BLaER1 treated with 17β-estradiol and CSF1 and Interleukin-3, amounts not matched to agents 10 nM and 100 nM (cell line): ENCODE measurements at regions not wholly inside any gene's neighbourhood (a gene's known extent, or its start where the extent isn't known, plus 50 kb on each side); places are given as distances from the start of the nearest gene placed in this dataset.

ENCODE experiments used
- H3K27ac ChIP-seq, 11 experiments: shearing (Covaris generic); formaldehyde crosslinking; 2 replicates each; pipeline ENCODE4 v1.8.1; 2022
- H3K27me3 ChIP-seq, 11 experiments: shearing (Covaris generic); formaldehyde crosslinking; 2 replicates each; pipeline ENCODE4 v1.8.1; 2022
- H3K36me3 ChIP-seq, 11 experiments: shearing (Covaris generic); formaldehyde crosslinking; 2 replicates each; pipeline ENCODE4 v1.8.1; 2022
- H3K4me1 ChIP-seq, 10 experiments: shearing (Covaris generic); formaldehyde crosslinking; 2 replicates each; pipeline ENCODE4 v1.8.1; 2022
- H3K4me2 ChIP-seq, 11 experiments: shearing (Covaris generic); formaldehyde crosslinking; 2 replicates each; pipeline ENCODE4 v1.8.1; 2022
- H3K4me3 ChIP-seq, 10 experiments: shearing (Covaris generic); formaldehyde crosslinking; 2 replicates each; pipeline ENCODE4 v1.8.1; 2022
- H3K9ac ChIP-seq, 11 experiments: shearing (Covaris generic); formaldehyde crosslinking; 2 replicates each; pipeline ENCODE4 v1.8.1; 2022
- H3K9me3 ChIP-seq, 11 experiments: shearing (Covaris generic); formaldehyde crosslinking; replicated peaks in 1 of 11; 2 replicates each; pipeline ENCODE4 v1.8.1; 2022
- H4K20me1 ChIP-seq, 11 experiments: shearing (Covaris generic); formaldehyde crosslinking; 2 replicates each; pipeline ENCODE4 v1.8.1; 2022
- Cebpa-rat ChIP-seq, 11 experiments: shearing (Covaris generic); IDR thresholded peaks; 2 replicates each; pipeline ENCODE4 v1.8.1; 2022

DNA sequence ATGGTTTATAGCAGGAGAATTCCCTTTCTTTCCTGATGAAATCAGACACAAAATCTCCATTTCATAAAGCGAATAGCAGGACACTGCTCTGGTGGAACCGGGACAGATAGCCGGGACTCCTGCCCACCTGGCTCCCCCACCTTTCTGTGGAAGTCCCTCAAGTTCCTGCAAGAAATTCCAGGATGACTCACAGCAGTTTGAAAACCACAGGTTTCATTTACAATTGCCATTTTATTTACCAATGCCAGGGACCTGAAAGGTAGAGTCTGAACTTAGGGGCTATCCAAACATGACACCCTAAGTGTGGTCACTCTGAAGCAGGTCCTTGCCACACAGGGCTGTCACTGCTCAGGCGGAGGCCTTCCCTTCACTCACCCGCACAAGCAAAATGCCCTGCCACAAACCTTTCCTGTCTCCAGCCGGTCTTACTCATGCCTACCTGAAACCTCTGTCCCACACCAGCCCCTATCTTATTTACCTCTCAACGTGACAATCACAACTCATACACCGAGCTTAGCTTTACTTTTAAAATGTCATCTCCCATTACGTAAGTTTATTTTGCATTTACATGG is 63.3 kb upstream of the TAF1L start:
- no peak overlapping the region for H3K4me2 ChIP-seq
- peaks cover 0 to 7% (median 6%) of the 10 kb centered on the region in 11 experiments; a peak in 11 of 22 replicates for H3K9me3 ChIP-seq
- H3K4me1 ChIP-seq: peaks cover 0 to 4% (median 0%) of the 10 kb centered on the region in 10 experiments; a peak in 3 of 20 replicates
- 0 out of 22 replicates have a peak, but pooled peaks cover 0 to 5% (median 0%) of the 10 kb centered on the region in 11 experiments for H3K27me3 ChIP-seq
- no peak for TF ChIP-seq Cebpa-rat (IDR thresholded peaks at IDR 0.05)
- no peak overlapping the region for H3K4me3 ChIP-seq
- no peak overlapping the region for H3K9ac ChIP-seq
- no peak overlapping the region for H3K27ac ChIP-seq
- no peaks in the 10 kb centered on the region for H4K20me1 ChIP-seq
- no peaks in the 10 kb centered on the region for H3K36me3 ChIP-seq

GRCh38 chr9:32701321-32702022 is 66.0 kb upstream of the TAF1L start:
- Histone ChIP-seq H3K4me1 (peaks cover 0 to 13% (median 0%) of the 10 kb centered on the region in 10 experiments; a peak in 3 of 20 replicates), H3K9ac (no peak overlapping the region), H3K27me3 (0 out of 22 replicates have a peak, but pooled peaks cover 0 to 5% (median 0%) of the 10 kb centered on the region in 11 experiments), H3K36me3 (no peaks in the 10 kb centered on the region), H3K4me2 (no peak overlapping the region), H3K9me3 (no peaks in the 10 kb centered on the region), H3K27ac (no peak overlapping the region), H4K20me1 (no peaks in the 10 kb centered on the region), H3K4me3 (no peak overlapping the region)
- no peak for TF ChIP-seq Cebpa-rat (IDR thresholded peaks at IDR 0.05)

GRCh38 chr9:32703635-32704034 is 68.2 kb upstream of the TAF1L start:
- H3K4me1 ChIP-seq: peaks cover 0 to 13% (median 0%) of the 10 kb centered on the region in 10 experiments; a peak in 3 of 20 replicates
- TF ChIP-seq Cebpa-rat (IDR thresholded peaks at IDR 0.05): no peak
- H3K4me3 ChIP-seq: no peak overlapping the region
- H3K27me3 ChIP-seq: no peaks in the 10 kb centered on the region
- no peak overlapping the region for H3K27ac ChIP-seq
- no peak overlapping the region for H3K9ac ChIP-seq
- no peaks in the 10 kb centered on the region for H4K20me1 ChIP-seq
- H3K36me3 ChIP-seq: no peaks in the 10 kb centered on the region
- no peaks in the 10 kb centered on the region for H3K9me3 ChIP-seq
- H3K4me2 ChIP-seq: peak overlapping the region in 2 of 11 experiments; percentile 13; a peak in 3 of 22 replicates

DNA sequence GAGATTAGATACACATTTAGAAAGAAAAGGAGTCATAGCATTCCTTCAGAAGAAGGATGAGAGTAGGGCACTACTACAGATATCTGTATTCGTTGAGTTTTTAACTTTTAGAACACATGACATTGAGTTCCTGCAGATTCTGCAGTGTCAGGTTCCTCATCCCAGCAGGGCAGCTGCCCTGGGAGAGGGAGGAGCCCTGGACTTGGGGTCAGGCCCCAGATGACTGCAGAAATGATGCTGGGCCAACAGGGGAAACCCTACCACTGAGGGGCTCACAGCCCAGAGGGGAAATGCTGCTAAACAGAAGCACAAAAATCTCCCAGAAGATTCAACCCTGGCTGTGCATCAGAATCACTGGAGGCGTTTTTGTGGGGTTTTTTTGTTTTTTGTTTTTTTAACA is 68.9 kb upstream of the TAF1L start:
- no peaks in the 10 kb centered on the region for H4K20me1 ChIP-seq
- no peaks in the 10 kb centered on the region for H3K9me3 ChIP-seq
- H3K4me3 ChIP-seq: no peak overlapping the region
- H3K27ac ChIP-seq: no peak overlapping the region
- peaks cover 0 to 13% (median 0%) of the 10 kb centered on the region in 10 experiments; a peak in 3 of 20 replicates for H3K4me1 ChIP-seq
- TF ChIP-seq Cebpa-rat (IDR thresholded peaks at IDR 0.05): no peak
- no peaks in the 10 kb centered on the region for H3K36me3 ChIP-seq
- H3K27me3 ChIP-seq: no peaks in the 10 kb centered on the region
- peak overlapping the region in 2 of 11 experiments; percentile 13; a peak in 3 of 22 replicates for H3K4me2 ChIP-seq
- H3K9ac ChIP-seq: no peak overlapping the region

- Histone ChIP-seq H3K36me3 (no peaks in the 10 kb centered on the region), H3K4me1 (peaks cover 0 to 13% (median 0%) of the 10 kb centered on the region in 10 experiments; a peak in 3 of 20 replicates), H3K9ac (no peak overlapping the region), H3K4me2 (no peak overlapping the region), H3K27ac (no peak overlapping the region), H4K20me1 (no peaks in the 10 kb centered on the region), H3K27me3 (no peaks in the 10 kb centered on the region), H3K4me3 (no peak overlapping the region), H3K9me3 (0 out of 22 replicates have a peak, but pooled peaks cover 0 to 6% (median 0%) of the 10 kb centered on the region in 11 experiments)
- TF ChIP-seq Cebpa-rat (IDR thresholded peaks at IDR 0.05): no peak
Observed at GRCh38 chr9:32705059-32705458, 69.6 kb upstream of the TAF1L start.

DNA sequence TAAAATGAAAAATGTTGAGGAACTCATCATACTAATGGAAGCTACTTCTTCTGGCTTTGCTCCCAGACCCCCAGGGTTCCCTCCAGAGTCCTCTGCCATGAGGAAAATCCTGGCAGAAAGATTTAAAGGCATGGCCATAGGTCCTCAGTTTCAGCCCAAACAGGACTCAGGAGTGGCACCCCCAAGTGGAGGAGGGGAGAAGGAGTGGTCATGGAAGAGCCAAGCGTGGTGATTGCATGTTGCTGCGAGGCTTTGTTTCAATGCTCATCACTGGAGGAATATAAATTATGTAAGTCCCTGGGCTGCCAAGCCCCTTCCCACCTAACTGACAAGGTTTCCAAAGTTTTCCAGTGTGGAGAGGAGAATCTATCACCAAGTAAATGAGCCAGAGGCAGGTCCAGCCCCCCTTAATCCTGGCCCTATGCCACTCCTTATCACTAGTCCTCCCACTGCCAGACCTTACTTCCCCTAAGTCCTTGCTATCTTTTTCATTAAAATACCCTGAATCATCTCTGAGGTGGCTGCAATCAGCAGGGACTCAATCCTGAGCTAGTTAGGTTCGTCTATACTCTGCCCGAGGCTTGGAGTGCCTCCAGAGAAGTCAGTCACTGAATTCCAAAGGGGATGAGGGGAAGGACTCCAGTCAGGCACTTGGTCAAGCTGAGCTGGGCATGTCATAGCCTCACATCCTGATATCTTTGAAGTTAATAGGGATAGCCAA is 70.7 kb upstream of the TAF1L start:
- H3K4me2 ChIP-seq: no peak overlapping the region

GRCh38 chr9:32706725-32707100 is 71.2 kb upstream of the TAF1L start:
- 0 out of 22 replicates have a peak, but pooled peaks cover 0 to 9% (median 0%) of the 10 kb centered on the region in 11 experiments for H3K9me3 ChIP-seq
- H3K9ac ChIP-seq: no peak overlapping the region
- no peak for TF ChIP-seq Cebpa-rat (IDR thresholded peaks at IDR 0.05)
- H3K27ac ChIP-seq: no peak overlapping the region
- no peaks in the 10 kb centered on the region for H3K27me3 ChIP-seq
- no peak overlapping the region for H3K4me2 ChIP-seq
- H3K4me3 ChIP-seq: no peak overlapping the region
- H3K4me1 ChIP-seq: peaks cover 0 to 13% (median 0%) of the 10 kb centered on the region in 10 experiments; a peak in 3 of 20 replicates
- no peaks in the 10 kb centered on the region for H3K36me3 ChIP-seq
- no peaks in the 10 kb centered on the region for H4K20me1 ChIP-seq

More for the DNA sequence above, 70.7 kb upstream of the TAF1L start:
- Histone ChIP-seq H3K27me3 (no peaks in the 10 kb centered on the region), H3K4me3 (no peak overlapping the region), H3K36me3 (no peaks in the 10 kb centered on the region), H3K9me3 (0 out of 22 replicates have a peak, but pooled peaks cover 0 to 9% (median 0%) of the 10 kb centered on the region in 11 experiments), H3K4me1 (peaks cover 0 to 13% (median 0%) of the 10 kb centered on the region in 10 experiments; a peak in 3 of 20 replicates), H3K9ac (no peak overlapping the region), H4K20me1 (no peaks in the 10 kb centered on the region), H3K27ac (no peak overlapping the region)
- no peak for TF ChIP-seq Cebpa-rat (IDR thresholded peaks at IDR 0.05)

DNA sequence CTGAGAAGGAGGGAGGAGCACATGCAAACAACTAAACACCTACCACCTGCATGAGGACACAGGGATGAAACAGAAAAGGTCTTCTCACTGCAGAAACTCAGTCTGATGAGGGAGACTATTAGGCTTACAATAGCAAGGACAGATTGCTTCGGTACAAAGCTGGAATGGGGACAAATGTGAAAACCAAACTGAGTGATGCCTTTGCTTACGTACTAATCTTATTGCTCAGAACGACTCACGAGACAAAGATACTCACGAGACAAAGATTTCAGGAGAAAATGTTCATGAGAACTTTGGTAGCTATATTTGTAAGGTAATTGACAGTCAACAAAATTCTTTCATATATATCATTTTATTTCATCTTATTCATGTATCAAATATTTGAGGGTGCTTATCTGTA is 71.9 kb upstream of the TAF1L start:
- Histone ChIP-seq H3K27me3 (no peaks in the 10 kb centered on the region), H4K20me1 (no peaks in the 10 kb centered on the region), H3K36me3 (no peaks in the 10 kb centered on the region), H3K4me2 (no peak overlapping the region), H3K4me3 (no peak overlapping the region), H3K4me1 (peaks cover 0 to 13% (median 0%) of the 10 kb centered on the region in 10 experiments; a peak in 3 of 20 replicates), H3K9ac (no peak overlapping the region), H3K27ac (no peak overlapping the region), H3K9me3 (0 out of 22 replicates have a peak, but pooled peaks cover 0 to 9% (median 0%) of the 10 kb centered on the region in 11 experiments)
- TF ChIP-seq Cebpa-rat (IDR thresholded peaks at IDR 0.05): no peak
